GM12872 (cell line): ENCODE measurements at regions not wholly inside any gene's neighbourhood (a gene's known extent, or its start where the extent isn't known, plus 50 kb on each side); places are given as distances from the start of the nearest gene placed in this dataset.

Source experiments
- CTCF ChIP-seq: IDR thresholded peaks from 3 replicates; pipeline ENCODE4 v1.5.1; 2011; ENCODE audit warnings: low read depth, mild to moderate bottlenecking, low read length, moderate library complexity; ENCODE audit not compliant: insufficient read depth

GRCh38 chr12:45553204-45553603 is 176.3 kb upstream of the ARID2 start:
- no peak for TF ChIP-seq CTCF

- no peak for TF ChIP-seq CTCF
These were observed 172.5 kb upstream of the ARID2 start for GRCh38 chr12:45557016-45557415.

GRCh38 chr12:45558353-45558752 is 171.2 kb upstream of the ARID2 start:
- TF ChIP-seq CTCF, result no peak

- no peak for TF ChIP-seq CTCF
These were observed 170.0 kb upstream of the ARID2 start for GRCh38 chr12:45559537-45559936.

GRCh38 chr12:45560689-45561088 is 168.8 kb upstream of the ARID2 start:
- no peak for TF ChIP-seq CTCF

GRCh38 chr12:45561488-45561887 is 168.0 kb upstream of the ARID2 start:
- no peak for TF ChIP-seq CTCF

- TF ChIP-seq CTCF, result no peak
These were observed 163.9 kb upstream of the ARID2 start for GRCh38 chr12:45565590-45565989.

GRCh38 chr12:45566257-45566656 is 163.2 kb upstream of the ARID2 start:
- TF ChIP-seq CTCF, result no peak
